ENCODE measurements at regions not wholly inside any gene's neighbourhood (a gene's known extent, or its start where the extent isn't known, plus 50 kb on each side); places are given as distances from the start of the nearest gene placed in this dataset.

- no peak for TF ChIP-seq PHF21A (CRISPR knock-in tag; IDR thresholded peaks at IDR 0.05)
- no peak for TF ChIP-seq TCF7 (IDR thresholded peaks at IDR 0.05; ENCODE audit: low read depth)
Measured at GRCh38 chr5:8720506-8720905, 825.4 kb downstream of the SEMA5A start.
